IMR-90 (cell line): ENCODE measurements at regions not wholly inside any gene's neighbourhood (a gene's known extent, or its start where the extent isn't known, plus 50 kb on each side); places are given as distances from the start of the nearest gene placed in this dataset.

Experiments used
- ATAC-seq: fragments of 200-7000 bp; cut with Tn5 transposase; 2 replicates; pipeline ENCODE4 v1.9.1; 2020; ENCODE audit warnings: low read depth, mild to moderate bottlenecking, moderate library complexity
- BruUV-seq: library from RNA; stranded (reverse); fragments of 400-500 nt; replicated peaks from 2 replicates; lab custom pipeline; 2021; lab: Mats Ljungman, UMichigan
- CTCF ChIA-PET: fragments of 300-600 bp; formaldehyde crosslinking; extraction: SDS; loops from one replicate; lab custom pipeline; 2021; ENCODE audit warnings: antibody characterized with exemption; lab: Yijun Ruan, JAX
- POLR2A ChIA-PET: fragments of 300-600 bp; sonication (Branson Sonifier 250); formaldehyde crosslinking; loops from one replicate; lab custom pipeline; 2022; ENCODE audit warnings: antibody characterized with exemption; ENCODE audit not compliant: unreplicated experiment; lab: Charles Lee
- DNase-seq: peaks from one replicate; pipeline ENCODE4 v3.0.0; 2013
- H2AFZ ChIP-seq: replicated peaks from 2 replicates; pipeline ENCODE3; 2013; ENCODE audit warnings: low read length, mild to moderate bottlenecking; ENCODE audit not compliant: poor library complexity
- H2AK5ac ChIP-seq: 2 replicates; pipeline ENCODE4 v1.6.1; 2013; ENCODE audit warnings: low read depth, low read length, inconsistent platforms
- H2AK9ac ChIP-seq: replicated peaks from 2 replicates; pipeline ENCODE3; 2013; ENCODE audit warnings: mild to moderate bottlenecking, low read depth, low read length, moderate library complexity; ENCODE audit not compliant: poor library complexity
- H2BK120ac ChIP-seq: 2 replicates; pipeline ENCODE4 v1.6.1; 2013; ENCODE audit warnings: low read depth, low read length, inconsistent platforms
- H2BK15ac ChIP-seq: 3 replicates; pipeline ENCODE4 v1.6.1; 2013; ENCODE audit warnings: low read depth, low read length, inconsistent platforms
- H2BK20ac ChIP-seq: 2 replicates; pipeline ENCODE4 v1.6.1; 2013; ENCODE audit warnings: low read depth, mild to moderate bottlenecking, inconsistent platforms, low read length, moderate library complexity
- H2BK5ac ChIP-seq: 2 replicates; pipeline ENCODE4 v1.6.1; 2013; ENCODE audit warnings: mild to moderate bottlenecking, low read depth, low read length, inconsistent platforms; ENCODE audit not compliant: poor library complexity, severe bottlenecking
- H3K14ac ChIP-seq: replicated peaks from 2 replicates; pipeline ENCODE4 v1.6.1; 2013; ENCODE audit warnings: low read depth, low read length, inconsistent platforms
- H3K18ac ChIP-seq: 2 replicates; pipeline ENCODE4 v1.6.1; 2013; ENCODE audit warnings: low read depth, low read length, control low read depth
- H3K23ac ChIP-seq: 2 replicates; pipeline ENCODE4 v1.6.1; 2013; ENCODE audit warnings: low read depth, low read length, inconsistent platforms
- H3K27ac ChIP-seq: 2 replicates; pipeline ENCODE4 v1.5.1; 2013; ENCODE audit warnings: mild to moderate bottlenecking, control low read depth, low read length; ENCODE audit not compliant: insufficient read depth
- H3K27me3 ChIP-seq: 2 replicates; pipeline ENCODE4 v1.6.1; 2013; ENCODE audit warnings: low read length; ENCODE audit not compliant: control insufficient read depth, insufficient read depth
- H3K36me3 ChIP-seq: 2 replicates; pipeline ENCODE4 v1.6.1; 2013; ENCODE audit warnings: low read length, mixed read lengths; ENCODE audit not compliant: control insufficient read depth, insufficient read depth
- H3K4ac ChIP-seq: 2 replicates; pipeline ENCODE4 v1.6.1; 2013; ENCODE audit warnings: low read depth, low read length, inconsistent platforms
- H3K4me1 ChIP-seq: 2 replicates; pipeline ENCODE4 v1.6.1; 2013; ENCODE audit warnings: low read length, mixed read lengths; ENCODE audit not compliant: control insufficient read depth, insufficient read depth
- H3K4me2 ChIP-seq: 2 replicates; pipeline ENCODE4 v1.6.1; 2013; ENCODE audit warnings: low read depth, mild to moderate bottlenecking, control low read depth, low read length, moderate library complexity
- H3K4me3 ChIP-seq: 2 replicates; pipeline ENCODE4 v1.5.1; 2013; ENCODE audit warnings: low read depth, mild to moderate bottlenecking, control low read depth, low read length, moderate library complexity; ENCODE audit not compliant: insufficient read depth
- H3K56ac ChIP-seq: 2 replicates; pipeline ENCODE4 v1.6.1; 2013; ENCODE audit warnings: low read length, inconsistent platforms; ENCODE audit not compliant: insufficient read depth; ENCODE audit errors: extremely low read depth
- H3K79me1 ChIP-seq, 2 experiments: 2 replicates each; pipeline ENCODE4 v1.6.1; 2013; ENCODE audit warnings: low read length in 2 of 2, inconsistent platforms in 1 of 2, low read depth in 1 of 2
- H3K9ac ChIP-seq: 2 replicates; pipeline ENCODE4 v1.6.1; 2013; ENCODE audit warnings: low read depth, low read length, control low read depth
- H3K9me1 ChIP-seq: 2 replicates; pipeline ENCODE4 v1.6.1; 2013; ENCODE audit warnings: low read length, inconsistent platforms; ENCODE audit not compliant: insufficient read depth
- H3K9me3 ChIP-seq: 2 replicates; pipeline ENCODE4 v1.6.1; 2013; ENCODE audit warnings: low read length; ENCODE audit not compliant: control insufficient read depth, insufficient read depth
- H4K20me1 ChIP-seq: 2 replicates; pipeline ENCODE4 v1.6.1; 2013; ENCODE audit warnings: low read length, inconsistent platforms; ENCODE audit not compliant: insufficient read depth
- H4K5ac ChIP-seq: 2 replicates; pipeline ENCODE4 v1.6.1; 2013; ENCODE audit warnings: mild to moderate bottlenecking, low read depth, low read length, control low read depth
- H4K8ac ChIP-seq, 2 experiments: 2 replicates each; pipeline ENCODE4 v1.6.1; 2013; ENCODE audit warnings: low read depth in 2 of 2, low read length in 2 of 2, control low read depth in 1 of 2, inconsistent platforms in 1 of 2
- H4K91ac ChIP-seq: 2 replicates; pipeline ENCODE4 v1.6.1; 2013; ENCODE audit warnings: low read depth, low read length, inconsistent platforms; ENCODE audit not compliant: insufficient read depth
- BHLHE40 ChIP-seq: fragments of 150-350 bp; IDR thresholded peaks from 2 replicates; pipeline ENCODE4 v1.6.1; 2016; ENCODE audit warnings: mild to moderate bottlenecking, low read depth, low read length
- CEBPB ChIP-seq: IDR thresholded peaks from 2 replicates; pipeline ENCODE4 v1.6.1; 2012; ENCODE audit warnings: low read depth, low read length, improper control_type of control experiment
- CHD1 ChIP-seq: IDR thresholded peaks from 2 replicates; pipeline ENCODE4 v1.6.1; 2012; ENCODE audit warnings: low read depth, low read length, improper control_type of control experiment
- FOS ChIP-seq: fragments of 150-350 bp; IDR thresholded peaks from 2 replicates; pipeline ENCODE4 v1.6.1; 2016; ENCODE audit warnings: low read depth, low read length
- MAFK ChIP-seq: IDR thresholded peaks from 2 replicates; pipeline ENCODE4 v1.6.1; 2012; ENCODE audit warnings: low read depth, low read length, improper control_type of control experiment
- MAZ ChIP-seq: IDR thresholded peaks from 2 replicates; pipeline ENCODE4 v1.6.1; 2012; ENCODE audit warnings: low read depth, mild to moderate bottlenecking, low read length, improper control_type of control experiment, moderate library complexity, borderline replicate concordance
- MXI1 ChIP-seq: IDR thresholded peaks from 2 replicates; pipeline ENCODE4 v1.6.1; 2012; ENCODE audit warnings: low read depth, mild to moderate bottlenecking, low read length, moderate library complexity, borderline replicate concordance
- NFE2L2 ChIP-seq: fragments of 150-350 bp; IDR thresholded peaks from 2 replicates; pipeline ENCODE4 v1.6.1; 2016; ENCODE audit warnings: low read depth, mild to moderate bottlenecking, low read length
- POLR2A ChIP-seq: IDR thresholded peaks from 2 replicates; pipeline ENCODE4 v1.6.1; 2012; ENCODE audit warnings: mild to moderate bottlenecking, low read depth, low read length
- RAD21 ChIP-seq: IDR thresholded peaks from 2 replicates; pipeline ENCODE4 v1.6.1; 2012; ENCODE audit warnings: low read length, improper control_type of control experiment
- RCOR1 ChIP-seq: IDR thresholded peaks from 2 replicates; pipeline ENCODE4 v1.6.1; 2012; ENCODE audit warnings: mild to moderate bottlenecking, low read length, improper control_type of control experiment; ENCODE audit not compliant: insufficient replicate concordance
- RFX5 ChIP-seq: IDR thresholded peaks from 2 replicates; pipeline ENCODE4 v1.8.0; 2012; ENCODE audit warnings: low read depth, mild to moderate bottlenecking, low read length, moderate library complexity
- WGBS, 2 experiments: methylation state at CpG; one replicate each; pipeline versions ENCODE4 v1.1.5 to v1.1.7; 2013; ENCODE audit warnings: missing lambda C conversion rate in 2 of 2; ENCODE audit not compliant: insufficient read length in 1 of 2; ENCODE audit errors: extremely low coverage in 2 of 2; 5-methylcytosine and 5-hydroxymethylcytosine counted together
- dilution Hi-C: fragments of 300-500 bp; cut with HindIII; formaldehyde crosslinking; loops from one replicate; pipeline ENCODE4 v1.14.3; 2018; ENCODE audit warnings: low sequenced_read_pairs; ENCODE audit not compliant: unreplicated experiment
- in situ Hi-C: fragments of 300-500 bp; cut with MboI; formaldehyde crosslinking; loops from 3 replicates; pipeline ENCODE4 v1.14.3; 2019; ENCODE audit warnings: low sequenced_read_pairs, inconsistent platforms, mixed read lengths
- intact Hi-C: fragments of 100-400 bp; cut with micrococcal nuclease; formaldehyde crosslinking; loops from 2 replicates; pipeline ENCODE4 v1.10.0; 2022
- TF ChIP-seq, protein P1 (sequence below): fragments of 150-350 bp; IDR thresholded peaks from 2 replicates; pipeline ENCODE4 v1.6.1; 2016; ENCODE audit warnings: low read depth, mild to moderate bottlenecking, low read length, moderate library complexity, borderline replicate concordance
- TF ChIP-seq, protein P2 (sequence below): fragments of 150-350 bp; IDR thresholded peaks from 2 replicates; pipeline ENCODE4 v1.6.1; 2017; ENCODE audit warnings: mild to moderate bottlenecking, antibody characterized with exemption, low read length, low read depth
- TF ChIP-seq, protein P3 (sequence below): conservative IDR thresholded peaks from 2 replicates; pipeline ENCODE4 v1.5.1; 2012; ENCODE audit warnings: mild to moderate bottlenecking, low read depth, low read length, improper control_type of control experiment

DNA sequence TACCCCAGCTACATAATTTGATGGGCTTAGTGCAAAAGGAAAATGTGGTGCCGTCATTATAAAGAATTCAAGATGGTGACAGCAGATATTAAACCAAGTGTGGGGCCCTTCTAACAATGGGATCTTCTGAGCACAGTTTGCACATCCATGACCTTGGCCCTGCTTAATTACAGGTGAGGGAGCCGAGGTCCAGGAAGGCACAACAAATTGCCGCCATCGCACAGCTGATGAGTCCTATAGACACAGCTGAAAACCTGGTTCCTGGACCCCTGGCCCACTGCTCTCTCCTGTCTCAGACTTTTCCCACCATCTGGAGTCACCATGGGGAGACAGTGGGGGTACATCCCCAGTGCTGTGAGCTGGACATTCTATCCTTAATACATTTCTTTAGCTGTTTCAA is 95.8 kb upstream of the MAP4K3 start:
- dilution Hi-C loops: no loop called here

More for the DNA sequence above, 95.8 kb upstream of the MAP4K3 start:
- no TSS peak for BruUV-seq
- H2BK120ac ChIP-seq: 0 out of 2 replicates have a peak overlapping the region, but pooled peaks have one; percentile 19
- H3K27me3 ChIP-seq: no peaks in the 10 kb centered on the region
- no peak overlapping the region for H3K4me3 ChIP-seq
- WGBS, 2 experiments: no CpG with 5 or more reads among the region's 4 CpGs
- H3K9ac ChIP-seq: no peak overlapping the region
- H2AK9ac ChIP-seq: no peak overlapping the region
- 0 out of 4 replicates have a peak, but pooled peaks cover 0 to 3% of the 10 kb centered on the region in 2 experiments for H3K79me1 ChIP-seq
- H4K5ac ChIP-seq: no peak overlapping the region
- H2BK20ac ChIP-seq: peak overlapping the region; percentile 56
- in situ Hi-C loops (no loop called here), intact Hi-C loops (no loop called here)
- no peak overlapping the region for H2BK5ac ChIP-seq
- H3K56ac ChIP-seq: no peak overlapping the region
- H2AK5ac ChIP-seq: no peak overlapping the region
- no peak overlapping the region; the same call in 2 of the 3 replicates for H2BK15ac ChIP-seq
- H3K4me2 ChIP-seq: no peak overlapping the region
- H4K8ac ChIP-seq: no peak overlapping the region
- H4K20me1 ChIP-seq: no peaks in the 10 kb centered on the region
- no peak overlapping the region for H3K18ac ChIP-seq
- H3K9me1 ChIP-seq: peaks cover 16% of the 10 kb centered on the region; the same call in 1 of the 2 replicates
- H2AFZ ChIP-seq: no peak overlapping the region
- no peak overlapping the region for H3K27ac ChIP-seq
- H4K91ac ChIP-seq: 0 out of 2 replicates have a peak overlapping the region, but pooled peaks have one; percentile 4
- no peak overlapping the region for H3K23ac ChIP-seq
- H3K36me3 ChIP-seq: no peaks in the 10 kb centered on the region
- H3K9me3 ChIP-seq: no peaks in the 10 kb centered on the region
- no peak overlapping the region for H3K14ac ChIP-seq
- TF ChIP-seq RAD21: no peak
- TF ChIP-seq BHLHE40: no peak
- TF ChIP-seq, protein P1, sequence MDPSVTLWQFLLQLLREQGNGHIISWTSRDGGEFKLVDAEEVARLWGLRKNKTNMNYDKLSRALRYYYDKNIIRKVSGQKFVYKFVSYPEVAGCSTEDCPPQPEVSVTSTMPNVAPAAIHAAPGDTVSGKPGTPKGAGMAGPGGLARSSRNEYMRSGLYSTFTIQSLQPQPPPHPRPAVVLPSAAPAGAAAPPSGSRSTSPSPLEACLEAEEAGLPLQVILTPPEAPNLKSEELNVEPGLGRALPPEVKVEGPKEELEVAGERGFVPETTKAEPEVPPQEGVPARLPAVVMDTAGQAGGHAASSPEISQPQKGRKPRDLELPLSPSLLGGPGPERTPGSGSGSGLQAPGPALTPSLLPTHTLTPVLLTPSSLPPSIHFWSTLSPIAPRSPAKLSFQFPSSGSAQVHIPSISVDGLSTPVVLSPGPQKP: no peak
- no peak for TF ChIP-seq MAZ
- TF ChIP-seq FOS: no peak
- TF ChIP-seq, protein P2, sequence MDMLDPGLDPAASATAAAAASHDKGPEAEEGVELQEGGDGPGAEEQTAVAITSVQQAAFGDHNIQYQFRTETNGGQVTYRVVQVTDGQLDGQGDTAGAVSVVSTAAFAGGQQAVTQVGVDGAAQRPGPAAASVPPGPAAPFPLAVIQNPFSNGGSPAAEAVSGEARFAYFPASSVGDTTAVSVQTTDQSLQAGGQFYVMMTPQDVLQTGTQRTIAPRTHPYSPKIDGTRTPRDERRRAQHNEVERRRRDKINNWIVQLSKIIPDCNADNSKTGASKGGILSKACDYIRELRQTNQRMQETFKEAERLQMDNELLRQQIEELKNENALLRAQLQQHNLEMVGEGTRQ: no peak
- TF ChIP-seq MAFK: no peak
- no peak for TF ChIP-seq MXI1
- TF ChIP-seq RCOR1: no peak
- TF ChIP-seq, protein P3, sequence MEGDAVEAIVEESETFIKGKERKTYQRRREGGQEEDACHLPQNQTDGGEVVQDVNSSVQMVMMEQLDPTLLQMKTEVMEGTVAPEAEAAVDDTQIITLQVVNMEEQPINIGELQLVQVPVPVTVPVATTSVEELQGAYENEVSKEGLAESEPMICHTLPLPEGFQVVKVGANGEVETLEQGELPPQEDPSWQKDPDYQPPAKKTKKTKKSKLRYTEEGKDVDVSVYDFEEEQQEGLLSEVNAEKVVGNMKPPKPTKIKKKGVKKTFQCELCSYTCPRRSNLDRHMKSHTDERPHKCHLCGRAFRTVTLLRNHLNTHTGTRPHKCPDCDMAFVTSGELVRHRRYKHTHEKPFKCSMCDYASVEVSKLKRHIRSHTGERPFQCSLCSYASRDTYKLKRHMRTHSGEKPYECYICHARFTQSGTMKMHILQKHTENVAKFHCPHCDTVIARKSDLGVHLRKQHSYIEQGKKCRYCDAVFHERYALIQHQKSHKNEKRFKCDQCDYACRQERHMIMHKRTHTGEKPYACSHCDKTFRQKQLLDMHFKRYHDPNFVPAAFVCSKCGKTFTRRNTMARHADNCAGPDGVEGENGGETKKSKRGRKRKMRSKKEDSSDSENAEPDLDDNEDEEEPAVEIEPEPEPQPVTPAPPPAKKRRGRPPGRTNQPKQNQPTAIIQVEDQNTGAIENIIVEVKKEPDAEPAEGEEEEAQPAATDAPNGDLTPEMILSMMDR: no peak
- no peak for TF ChIP-seq RFX5
- no peak for TF ChIP-seq NFE2L2
- TF ChIP-seq POLR2A: no peak
- TF ChIP-seq CHD1: no peak
- TF ChIP-seq CEBPB: no peak
- peaks cover 15% of the 10 kb centered on the region for H3K4me1 ChIP-seq
- DNase-seq: no peak
- ChIA-PET POLR2A (no interaction called here), CTCF (no interaction called here)
- 0 out of 2 replicates have a peak overlapping the region, but pooled peaks have one; percentile 24 for H3K4ac ChIP-seq
- ATAC-seq: no peak
